ENCODE measurements at regions not wholly inside any gene's neighbourhood (a gene's known extent, or its start where the extent isn't known, plus 50 kb on each side); places are given as distances from the start of the nearest gene placed in this dataset.

DNA sequence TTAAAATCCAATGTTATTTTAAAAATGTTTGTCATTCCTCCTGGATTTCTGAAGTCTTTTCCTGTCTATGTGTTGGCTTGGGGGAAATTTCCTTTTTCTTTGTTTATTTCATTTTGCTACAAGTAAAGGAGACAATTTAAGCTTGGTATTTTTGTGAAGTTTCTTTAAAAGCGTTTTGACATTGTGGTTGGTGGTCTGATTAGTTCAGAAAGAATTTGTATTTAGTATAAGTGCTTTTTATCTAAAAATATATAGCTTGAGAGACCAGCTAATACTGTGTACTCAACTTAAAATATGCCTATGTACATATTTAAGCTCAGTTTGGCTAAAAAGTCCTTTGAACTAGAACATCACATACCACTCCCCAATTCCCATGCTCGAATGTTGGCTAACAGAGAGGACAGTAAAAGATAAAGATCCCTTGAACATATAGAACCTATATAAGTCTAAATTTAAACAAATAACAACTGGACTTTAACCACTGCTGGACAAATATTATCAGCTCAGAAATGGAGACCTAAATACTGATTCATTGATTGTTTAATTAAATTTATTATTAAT, 237.6 kb downstream of the TLE4 start:
- intact Hi-C loops (cut with DNase I): no loop called here
- Histone ChIP-seq H3K4me3 (no peak overlapping the region), H3K27ac (no peak overlapping the region), H3K27me3 (no peaks in the 10 kb centered on the region), H3K9ac (ENCODE audit: low read depth in 2 of 2, low read length in 2 of 2) (no peak overlapping the region), H3K4me1 (no peaks in the 10 kb centered on the region), H3K36me3 (no peaks in the 10 kb centered on the region), H3K9me3 (no peaks in the 10 kb centered on the region)
- TF ChIP-seq, protein P1, sequence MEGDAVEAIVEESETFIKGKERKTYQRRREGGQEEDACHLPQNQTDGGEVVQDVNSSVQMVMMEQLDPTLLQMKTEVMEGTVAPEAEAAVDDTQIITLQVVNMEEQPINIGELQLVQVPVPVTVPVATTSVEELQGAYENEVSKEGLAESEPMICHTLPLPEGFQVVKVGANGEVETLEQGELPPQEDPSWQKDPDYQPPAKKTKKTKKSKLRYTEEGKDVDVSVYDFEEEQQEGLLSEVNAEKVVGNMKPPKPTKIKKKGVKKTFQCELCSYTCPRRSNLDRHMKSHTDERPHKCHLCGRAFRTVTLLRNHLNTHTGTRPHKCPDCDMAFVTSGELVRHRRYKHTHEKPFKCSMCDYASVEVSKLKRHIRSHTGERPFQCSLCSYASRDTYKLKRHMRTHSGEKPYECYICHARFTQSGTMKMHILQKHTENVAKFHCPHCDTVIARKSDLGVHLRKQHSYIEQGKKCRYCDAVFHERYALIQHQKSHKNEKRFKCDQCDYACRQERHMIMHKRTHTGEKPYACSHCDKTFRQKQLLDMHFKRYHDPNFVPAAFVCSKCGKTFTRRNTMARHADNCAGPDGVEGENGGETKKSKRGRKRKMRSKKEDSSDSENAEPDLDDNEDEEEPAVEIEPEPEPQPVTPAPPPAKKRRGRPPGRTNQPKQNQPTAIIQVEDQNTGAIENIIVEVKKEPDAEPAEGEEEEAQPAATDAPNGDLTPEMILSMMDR (IDR thresholded peaks at IDR 0.05): no peak
- DNase-seq: no peak

DNA sequence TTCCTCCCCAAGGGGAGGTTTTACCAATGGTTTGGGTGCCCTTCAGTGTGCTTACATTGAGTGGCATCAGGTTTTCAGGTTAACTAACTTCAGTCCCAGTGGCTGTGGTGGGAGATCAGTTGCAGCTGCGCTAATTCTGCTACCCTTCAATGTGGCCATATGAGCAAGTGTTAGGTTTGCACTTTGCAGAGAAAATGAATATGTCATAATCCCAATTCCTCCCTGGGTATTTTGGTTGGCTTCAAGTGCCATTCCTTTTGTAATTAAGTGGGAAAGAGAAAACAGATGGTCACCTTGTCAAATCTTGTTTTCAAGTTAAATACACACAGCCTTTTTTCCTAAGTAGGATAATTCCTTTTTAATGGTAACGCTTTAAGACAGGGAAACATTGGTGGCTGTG, 236.2 kb downstream of the TLE4 start:
- no peak for DNase-seq
- H3K9ac ChIP-seq (ENCODE audit: low read depth in 2 of 2, low read length in 2 of 2): no peak overlapping the region
- H3K36me3 ChIP-seq: no peaks in the 10 kb centered on the region
- TF ChIP-seq, protein P1 (IDR thresholded peaks at IDR 0.05): no peak
- H3K4me1 ChIP-seq: no peaks in the 10 kb centered on the region
- no peak overlapping the region for H3K4me3 ChIP-seq
- H3K27me3 ChIP-seq: no peaks in the 10 kb centered on the region
- H3K9me3 ChIP-seq: no peaks in the 10 kb centered on the region
- intact Hi-C loops (cut with DNase I): no loop called here
- no peak overlapping the region for H3K27ac ChIP-seq

DNA sequence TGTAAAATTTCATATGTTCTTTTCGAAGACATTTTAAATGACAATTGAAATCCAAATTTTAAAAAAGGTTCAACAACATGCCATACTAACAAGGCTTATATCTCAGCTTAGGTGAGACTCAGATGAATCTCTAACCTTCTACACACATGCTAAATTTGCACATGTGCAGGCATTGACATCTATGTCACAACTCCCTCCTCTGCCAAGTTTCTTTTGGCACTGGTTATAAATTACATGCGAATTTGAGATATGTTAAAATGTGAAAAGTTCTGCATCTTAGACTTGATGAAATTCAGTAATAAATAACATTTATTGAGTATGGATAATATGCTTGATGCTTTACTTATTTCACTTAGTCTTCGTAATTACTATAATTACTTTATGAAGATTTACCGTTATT, 234.3 kb downstream of the TLE4 start:
- Histone ChIP-seq H3K4me3 (no peak overlapping the region), H3K9me3 (no peaks in the 10 kb centered on the region), H3K36me3 (no peaks in the 10 kb centered on the region), H3K27me3 (no peaks in the 10 kb centered on the region), H3K9ac (ENCODE audit: low read depth in 2 of 2, low read length in 2 of 2) (no peak overlapping the region), H3K27ac (no peak overlapping the region), H3K4me1 (no peaks in the 10 kb centered on the region)
- TF ChIP-seq, protein P1 (IDR thresholded peaks at IDR 0.05): no peak
- intact Hi-C loops (cut with DNase I): no loop called here
- DNase-seq: no peak

DNA sequence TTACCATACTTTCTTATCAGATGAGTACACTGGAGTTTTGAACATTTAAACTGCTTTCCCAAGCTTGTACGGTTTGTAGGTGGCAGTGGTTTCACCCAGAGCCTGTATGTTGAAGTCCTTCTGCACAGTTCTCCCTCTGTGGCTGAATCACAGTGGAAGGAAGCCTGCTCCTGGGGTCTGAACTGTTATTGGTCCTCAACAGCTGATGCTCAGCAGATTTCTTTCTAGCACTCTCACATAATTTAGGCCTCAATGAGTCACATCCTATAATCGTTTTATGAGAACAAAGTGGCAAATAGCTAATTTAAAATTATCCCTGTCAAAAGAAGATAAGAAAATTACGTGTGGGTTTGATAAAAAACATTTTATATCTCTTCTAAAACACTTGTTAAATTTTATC, 229.7 kb downstream of the TLE4 start:
- Histone ChIP-seq H3K9ac (ENCODE audit: low read depth in 2 of 2, low read length in 2 of 2) (no peak overlapping the region), H3K27me3 (no peaks in the 10 kb centered on the region), H3K4me3 (no peak overlapping the region), H3K4me1 (no peaks in the 10 kb centered on the region), H3K9me3 (no peaks in the 10 kb centered on the region), H3K27ac (no peak overlapping the region), H3K36me3 (no peaks in the 10 kb centered on the region)
- intact Hi-C loops (cut with DNase I): no loop called here
- TF ChIP-seq, protein P1 (IDR thresholded peaks at IDR 0.05): no peak
- DNase-seq: no peak

DNA sequence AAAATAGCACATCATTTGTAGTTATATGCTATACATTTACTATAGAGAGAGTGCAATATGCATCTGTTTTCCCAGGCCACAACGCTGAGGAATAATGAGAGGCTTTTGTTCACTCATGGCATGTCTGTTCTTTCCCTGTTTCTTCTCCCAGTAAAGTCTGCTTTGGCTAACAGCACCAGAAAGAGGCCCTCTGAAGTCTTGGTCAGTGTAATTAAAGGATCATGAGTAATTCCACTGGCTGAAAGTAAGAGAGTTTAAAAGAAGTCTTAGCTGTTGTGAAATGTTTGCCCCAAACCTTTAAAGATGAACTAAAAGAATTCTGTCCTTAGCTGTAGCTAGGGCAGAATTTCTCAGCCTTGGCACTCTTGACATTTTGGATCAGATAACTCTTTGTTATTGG, 228.8 kb downstream of the TLE4 start:
- Histone ChIP-seq H3K9me3 (no peaks in the 10 kb centered on the region), H3K36me3 (no peaks in the 10 kb centered on the region), H3K27me3 (no peaks in the 10 kb centered on the region), H3K4me3 (no peak overlapping the region), H3K27ac (no peak overlapping the region), H3K4me1 (no peaks in the 10 kb centered on the region), H3K9ac (ENCODE audit: low read depth in 2 of 2, low read length in 2 of 2) (no peak overlapping the region)
- no peak for DNase-seq
- intact Hi-C loops (cut with DNase I): no loop called here
- TF ChIP-seq, protein P1 (IDR thresholded peaks at IDR 0.05): no peak
